Astrocyte (in vitro differentiated cells and primary cell): ENCODE measurements at regions not wholly inside any gene's neighbourhood (a gene's known extent, or its start where the extent isn't known, plus 50 kb on each side); places are given as distances from the start of the nearest gene placed in this dataset.

Source experiments
- EZH2 ChIP-seq: IDR thresholded peaks from 2 replicates; pipeline ENCODE4 v1.6.1; 2012; ENCODE audit warnings: mild to moderate bottlenecking, low read length, inconsistent platforms; ENCODE audit not compliant: insufficient read depth
- TF ChIP-seq, protein P1 (sequence below): IDR thresholded peaks from 2 replicates; pipeline ENCODE4 v1.5.1; 2011; ENCODE audit warnings: low read depth, mild to moderate bottlenecking, inconsistent platforms, low read length, moderate library complexity; ENCODE audit not compliant: insufficient read depth

GRCh38 chr1:5597991-5598823 is 394.0 kb downstream of the NPHP4 start:
- TF ChIP-seq, protein P1, sequence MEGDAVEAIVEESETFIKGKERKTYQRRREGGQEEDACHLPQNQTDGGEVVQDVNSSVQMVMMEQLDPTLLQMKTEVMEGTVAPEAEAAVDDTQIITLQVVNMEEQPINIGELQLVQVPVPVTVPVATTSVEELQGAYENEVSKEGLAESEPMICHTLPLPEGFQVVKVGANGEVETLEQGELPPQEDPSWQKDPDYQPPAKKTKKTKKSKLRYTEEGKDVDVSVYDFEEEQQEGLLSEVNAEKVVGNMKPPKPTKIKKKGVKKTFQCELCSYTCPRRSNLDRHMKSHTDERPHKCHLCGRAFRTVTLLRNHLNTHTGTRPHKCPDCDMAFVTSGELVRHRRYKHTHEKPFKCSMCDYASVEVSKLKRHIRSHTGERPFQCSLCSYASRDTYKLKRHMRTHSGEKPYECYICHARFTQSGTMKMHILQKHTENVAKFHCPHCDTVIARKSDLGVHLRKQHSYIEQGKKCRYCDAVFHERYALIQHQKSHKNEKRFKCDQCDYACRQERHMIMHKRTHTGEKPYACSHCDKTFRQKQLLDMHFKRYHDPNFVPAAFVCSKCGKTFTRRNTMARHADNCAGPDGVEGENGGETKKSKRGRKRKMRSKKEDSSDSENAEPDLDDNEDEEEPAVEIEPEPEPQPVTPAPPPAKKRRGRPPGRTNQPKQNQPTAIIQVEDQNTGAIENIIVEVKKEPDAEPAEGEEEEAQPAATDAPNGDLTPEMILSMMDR = no peak
- TF ChIP-seq EZH2 = no peak
